DMS153 treated with DMSO at 0.1 percent for 48 hours (cell line): ENCODE measurements at regions not wholly inside any gene's neighbourhood (a gene's known extent, or its start where the extent isn't known, plus 50 kb on each side); places are given as distances from the start of the nearest gene placed in this dataset.
"Not testable (repeated sequence)": the region's sequence is repeated elsewhere in the genome, so short reads cannot be mapped to it uniquely, and the experiment has no call there.

ENCODE experiments used
- DNase-seq: peaks from one replicate; lab custom pipeline; 2025; ENCODE audit not compliant: unreplicated experiment; lab: John Stamatoyannopoulos, UW

DNA sequence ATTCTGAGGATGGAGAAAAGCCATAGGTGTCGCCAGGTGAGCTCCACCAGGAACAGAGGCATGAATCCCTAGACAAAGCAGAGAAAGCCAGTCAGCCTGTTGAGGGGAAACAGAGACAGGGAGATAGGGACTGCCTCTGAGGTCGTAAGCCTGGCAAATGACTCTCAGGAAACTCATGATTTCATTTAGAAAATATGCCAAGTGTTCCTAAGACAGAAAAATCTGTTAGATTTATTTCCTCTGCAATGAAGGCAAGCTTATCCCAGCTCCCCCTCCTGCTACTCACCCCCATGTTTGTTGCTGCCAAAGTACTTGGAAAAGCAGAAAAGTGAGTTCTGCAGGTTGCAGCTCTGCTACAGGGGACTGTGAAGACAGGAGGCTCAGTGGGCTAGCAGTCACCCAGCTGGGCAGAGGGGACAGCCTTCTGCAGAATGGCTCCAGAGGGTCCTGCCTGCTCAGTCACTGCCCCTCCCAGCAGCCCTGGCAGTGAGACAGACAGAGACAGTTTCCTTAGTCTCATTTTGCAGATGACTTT is 184.3 kb downstream of the ADRA2A start:
- no peak for DNase-seq

DNA sequence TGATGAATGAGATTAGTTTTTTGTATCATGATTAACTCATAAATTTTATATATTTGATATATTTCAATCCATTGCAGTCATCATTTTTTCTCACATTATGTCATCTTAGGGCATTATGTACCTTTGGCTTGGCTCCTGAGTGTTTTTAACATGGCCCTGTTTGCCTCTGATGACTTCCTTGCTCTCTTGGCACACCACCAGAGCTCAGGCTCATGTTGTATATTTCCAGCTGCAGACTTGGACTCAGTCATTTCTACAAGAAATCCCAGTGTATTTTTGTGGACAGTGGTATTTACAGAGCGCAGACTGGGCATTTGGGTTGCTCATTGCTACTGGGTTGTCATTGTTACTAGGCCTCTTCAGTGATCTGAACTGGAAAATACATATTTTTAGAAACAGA is 188.5 kb downstream of the ADRA2A start:
- DNase-seq: no peak

GRCh38 chr10:111266165-111266564 is 189.3 kb downstream of the ADRA2A start:
- DNase-seq: no peak

DNA sequence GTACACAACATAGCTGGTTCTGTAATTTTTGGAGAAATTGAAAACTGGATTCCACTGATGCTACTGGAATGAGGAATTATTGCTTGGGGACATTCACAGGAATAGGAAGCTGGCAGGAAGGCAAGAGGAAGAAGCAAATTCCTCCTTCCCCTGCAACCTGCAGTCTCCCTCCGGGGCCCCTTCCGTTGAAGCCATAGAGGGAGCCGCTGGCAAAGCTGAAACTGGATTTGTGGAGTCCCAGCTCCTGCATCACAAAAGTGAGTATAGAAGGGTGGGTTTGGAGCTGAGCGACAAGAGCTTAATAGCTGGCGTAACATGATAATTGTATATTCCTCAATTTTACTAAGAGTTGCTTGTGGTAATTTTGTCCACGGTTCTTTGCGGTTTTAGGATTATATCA is 190.8 kb downstream of the ADRA2A start:
- DNase-seq: no peak

DNA sequence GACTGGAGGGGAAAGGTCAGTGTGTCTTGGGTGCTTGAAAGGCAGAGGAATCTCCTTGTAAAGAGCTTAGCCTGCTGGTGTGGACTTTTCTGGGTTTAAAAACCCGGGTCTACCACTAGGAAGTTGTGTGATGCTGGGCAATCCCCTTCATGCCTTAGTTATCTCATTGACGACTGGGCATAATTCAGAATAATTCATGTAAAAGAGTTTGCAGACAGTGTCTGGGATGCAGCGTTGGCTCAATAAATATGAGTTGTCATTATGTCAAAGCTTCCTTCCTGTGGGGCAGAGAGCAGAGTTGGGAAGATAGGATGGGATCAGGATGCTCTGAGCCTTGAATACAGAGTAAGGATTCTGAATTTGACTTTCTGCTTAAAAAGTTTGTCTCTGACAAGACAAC is 196.4 kb downstream of the ADRA2A start:
- no peak for DNase-seq

- no peak for DNase-seq
Measured at GRCh38 chr10:111273635-111274034, 196.8 kb downstream of the ADRA2A start.

- DNase-seq: no peak
Measured at GRCh38 chr10:111275091-111275490, 198.3 kb downstream of the ADRA2A start.

DNA sequence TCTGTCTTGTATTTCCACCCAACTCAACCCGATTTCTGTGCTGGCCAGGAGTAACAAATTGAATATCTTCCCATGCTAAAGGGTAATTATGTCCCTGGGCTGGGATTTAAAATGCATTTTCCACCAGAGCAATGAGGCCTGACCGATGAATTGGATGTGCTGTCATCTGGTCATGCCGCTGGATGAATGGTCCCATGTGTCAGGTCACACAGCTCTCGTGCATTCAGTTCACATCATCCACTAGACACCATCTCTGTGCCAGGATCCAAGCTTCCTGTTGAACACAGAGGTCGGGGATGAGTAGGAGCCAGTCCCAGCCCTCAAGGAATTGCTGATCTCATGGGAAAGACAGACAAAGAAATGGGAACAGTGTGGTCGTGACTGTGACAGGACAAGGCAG is 200.8 kb downstream of the ADRA2A start:
- DNase-seq: no peak

DNA sequence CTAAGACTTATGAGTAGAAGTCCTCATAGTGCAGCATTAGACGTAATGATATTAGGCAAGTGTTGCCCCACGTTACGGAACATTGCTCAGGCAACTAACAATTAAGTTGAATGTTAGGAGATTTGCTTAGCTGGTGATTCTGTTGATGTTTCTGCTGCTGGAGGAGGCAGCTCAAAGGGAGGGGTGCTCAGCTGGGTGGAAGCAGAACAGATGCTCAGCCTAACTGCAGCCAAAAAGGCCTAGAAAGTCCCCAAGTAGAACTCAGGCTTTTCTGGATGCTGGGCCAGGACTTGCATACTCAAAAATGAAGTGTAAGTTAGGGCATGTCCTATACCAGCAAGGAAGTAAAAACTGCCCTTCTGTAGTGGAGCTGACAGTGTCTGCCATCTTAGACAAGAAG is 201.4 kb downstream of the ADRA2A start:
- DNase-seq: no peak

- DNase-seq: no peak
Measured at GRCh38 chr10:111281516-111281915, 204.7 kb downstream of the ADRA2A start.

DNA sequence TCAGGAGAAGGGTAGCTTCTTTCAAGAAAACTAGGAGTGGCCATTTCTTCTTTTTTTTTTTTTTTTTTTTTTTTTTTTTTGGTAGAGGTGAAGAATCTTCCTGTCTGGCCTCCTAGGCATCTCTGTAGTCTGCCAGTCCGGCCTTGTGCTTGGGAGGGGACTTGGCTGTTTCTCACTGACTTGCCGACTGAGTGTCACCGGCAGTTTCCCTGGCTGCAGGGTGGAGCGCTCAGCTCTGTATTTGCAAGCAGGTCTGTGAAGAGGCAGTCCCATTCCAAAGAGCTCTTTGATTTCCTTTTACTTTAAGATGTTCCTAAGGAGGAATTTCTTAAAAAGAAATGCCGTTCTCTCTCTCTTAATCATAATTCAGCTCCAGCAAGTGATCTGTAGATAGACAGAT is 212.6 kb downstream of the ADRA2A start:
- DNase-seq: no peak

GRCh38 chr10:111290649-111291048 is 213.8 kb downstream of the ADRA2A start:
- DNase-seq: no peak

GRCh38 chr10:111295788-111296187 is 219.0 kb downstream of the ADRA2A start:
- no peak for DNase-seq

- no peak for DNase-seq
Measured at GRCh38 chr10:111297351-111297848, 220.6 kb downstream of the ADRA2A start.

DNA sequence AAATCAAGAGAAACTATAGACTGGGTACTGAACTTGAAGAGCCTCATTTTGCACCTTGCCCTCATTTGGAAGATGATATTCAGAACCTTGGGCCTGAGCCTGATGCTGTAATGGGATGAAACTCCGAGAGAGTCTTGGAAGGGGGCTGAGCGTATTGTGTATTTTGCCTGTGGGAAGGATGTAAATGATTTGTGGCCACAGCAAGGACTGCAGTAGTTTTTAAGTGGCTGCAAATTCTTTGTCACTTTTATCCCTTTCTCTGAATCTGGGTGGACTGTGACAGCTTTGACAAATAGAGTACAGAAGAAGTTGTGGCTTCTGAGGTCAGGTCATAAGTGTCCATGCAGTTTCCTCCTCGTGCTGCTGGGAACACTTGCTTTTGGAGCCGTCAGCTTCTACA is 221.2 kb downstream of the ADRA2A start:
- DNase-seq: no peak

- no peak for DNase-seq
Measured at GRCh38 chr10:111299037-111299436, 222.2 kb downstream of the ADRA2A start.

DNA sequence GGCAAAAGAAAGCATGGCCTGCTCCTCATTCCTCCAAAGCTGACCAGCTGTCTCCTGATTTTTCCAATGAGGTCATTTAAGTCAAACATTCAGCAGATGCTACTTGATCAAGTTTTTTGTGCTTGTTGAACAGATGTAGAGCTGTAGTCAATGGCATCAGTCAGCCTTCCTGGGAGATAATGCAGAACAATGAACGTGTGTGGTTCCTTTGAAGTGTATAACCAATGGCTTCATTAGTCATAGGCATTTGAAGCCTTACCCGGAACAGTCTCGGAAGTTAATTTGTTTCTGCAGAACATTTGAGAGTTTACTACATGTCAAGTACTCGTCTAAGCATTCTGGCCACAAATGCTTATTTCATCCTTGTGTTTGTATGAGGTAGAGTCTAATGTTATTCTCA is 227.1 kb downstream of the ADRA2A start:
- no peak for DNase-seq

- DNase-seq: no peak
Measured at GRCh38 chr10:111316722-111317212, 239.9 kb downstream of the ADRA2A start.

DNA sequence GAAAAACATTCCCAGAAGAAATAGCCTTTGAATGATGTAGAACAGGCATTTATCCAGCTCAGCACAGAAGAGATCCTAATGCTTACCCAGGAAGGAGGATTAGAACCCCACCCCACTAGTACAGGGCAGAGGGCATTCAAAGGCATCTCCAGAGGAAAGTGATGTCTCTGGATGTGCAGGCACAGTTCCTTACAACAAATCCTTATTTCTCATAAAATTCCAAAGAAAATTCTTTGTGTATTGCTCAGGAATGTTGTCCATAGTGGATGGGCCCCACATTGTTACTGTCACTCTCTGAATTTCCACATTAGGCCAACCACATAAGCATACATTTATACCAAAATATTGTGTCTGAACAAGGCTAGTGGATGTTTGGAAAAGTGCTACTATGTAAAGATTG is 243.0 kb downstream of the ADRA2A start:
- DNase-seq: no peak

DNA sequence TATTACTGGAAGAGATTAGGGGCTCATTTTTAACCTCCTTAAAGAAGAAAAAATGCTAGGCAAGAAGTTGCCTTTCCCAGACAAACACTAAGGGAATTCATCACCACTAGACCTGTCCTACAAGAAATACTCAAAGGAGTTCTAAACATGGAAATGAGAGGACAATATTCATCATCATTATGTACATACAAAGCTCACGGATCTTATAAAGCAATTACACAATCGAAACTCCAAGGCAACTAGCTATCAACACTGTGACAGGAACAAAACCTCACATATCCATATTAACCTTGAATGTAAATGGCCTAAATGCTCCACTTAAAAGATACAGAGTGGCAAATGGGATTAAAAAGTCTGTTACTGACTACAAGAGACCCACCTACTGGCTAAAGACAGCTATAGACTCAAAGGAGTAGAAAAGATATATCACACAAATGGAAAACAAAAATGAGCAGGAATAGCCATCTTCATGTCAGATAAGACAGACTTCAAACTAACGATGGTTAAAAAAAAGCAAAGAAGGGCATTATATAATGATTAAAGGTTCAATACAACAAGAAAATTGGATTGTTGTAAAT is 246.6 kb downstream of the ADRA2A start:
- no peak for DNase-seq

DNA sequence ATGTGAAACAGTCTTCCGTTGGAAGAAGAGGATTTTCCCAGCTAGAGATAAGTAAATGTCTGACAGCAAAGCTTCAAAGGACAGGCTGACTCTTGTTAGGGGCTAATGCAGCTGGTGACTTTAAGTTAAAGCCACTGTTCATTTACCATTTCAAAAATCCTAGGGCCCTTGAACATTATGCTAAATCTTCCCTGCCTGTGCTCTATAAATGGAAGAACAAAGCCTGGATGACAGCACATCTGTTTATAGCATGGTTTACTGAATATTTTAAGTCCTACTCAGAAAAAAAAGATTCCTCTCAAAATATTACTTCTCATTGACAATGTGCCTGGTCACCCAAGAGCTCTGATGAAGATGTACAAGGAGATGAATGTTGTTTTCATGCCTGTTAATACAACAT is 255.3 kb downstream of the ADRA2A start:
- not testable (repeated sequence) for DNase-seq

DNA sequence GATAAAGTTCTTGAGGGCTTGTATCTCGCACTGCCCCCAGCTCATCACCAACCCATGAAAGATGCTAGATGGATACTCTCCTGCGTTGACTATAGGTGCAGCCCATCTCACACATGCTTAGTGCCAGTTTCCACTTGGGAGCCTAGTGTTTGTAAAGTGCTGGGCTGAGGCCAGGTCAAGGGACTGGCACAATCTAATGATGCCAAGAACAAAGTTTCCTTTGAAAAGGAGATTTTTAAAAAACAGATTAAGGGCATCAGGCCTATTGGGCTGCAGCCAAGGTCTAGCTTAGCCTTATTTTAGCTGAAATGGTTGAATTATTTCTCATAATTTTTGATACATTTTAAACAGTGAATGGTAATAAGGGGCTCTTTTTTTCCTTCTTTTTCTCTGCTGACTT is 259.0 kb downstream of the ADRA2A start:
- DNase-seq: no peak

- DNase-seq: no peak
Measured at GRCh38 chr10:111338035-111338434, 261.2 kb downstream of the ADRA2A start.
